NCI-H2171 (cell line): ENCODE measurements at regions not wholly inside any gene's neighbourhood (a gene's known extent, or its start where the extent isn't known, plus 50 kb on each side); places are given as distances from the start of the nearest gene placed in this dataset.

Experiments
- DNase-seq: peaks from one replicate; lab custom pipeline; 2025; lab: John Stamatoyannopoulos, UW

- no peak for DNase-seq
Observed at GRCh38 chr11:103668859-103669258, 367.6 kb upstream of the DDI1 start.

GRCh38 chr11:103671143-103671651 lies 365.2 kb upstream of the DDI1 start:
- no peak for DNase-seq

GRCh38 chr11:103673773-103674172 lies 362.7 kb upstream of the DDI1 start:
- DNase-seq = no peak

- DNase-seq = no peak
Observed at GRCh38 chr11:103676413-103676812, 360.0 kb upstream of the DDI1 start.

GRCh38 chr11:103680826-103681225 lies 355.6 kb upstream of the DDI1 start:
- no peak for DNase-seq

- DNase-seq = no peak
Observed at GRCh38 chr11:103681855-103682254, 354.6 kb upstream of the DDI1 start.

GRCh38 chr11:103682318-103683184 lies 353.9 kb upstream of the DDI1 start:
- no peak for DNase-seq

- no peak for DNase-seq
Observed at GRCh38 chr11:103683576-103683975, 352.9 kb upstream of the DDI1 start.

GRCh38 chr11:103688924-103689323 lies 347.5 kb upstream of the DDI1 start:
- DNase-seq = no peak

GRCh38 chr11:103690356-103690755 lies 346.1 kb upstream of the DDI1 start:
- no peak for DNase-seq

GRCh38 chr11:103696123-103696522 lies 340.3 kb upstream of the DDI1 start:
- DNase-seq = no peak

- DNase-seq = no peak
Observed at GRCh38 chr11:103699216-103699615, 337.2 kb upstream of the DDI1 start.

GRCh38 chr11:103699656-103700055 lies 336.8 kb upstream of the DDI1 start:
- DNase-seq = no peak

- DNase-seq = no peak
Observed at GRCh38 chr11:103700622-103701021, 335.8 kb upstream of the DDI1 start.

GRCh38 chr11:103703437-103703836 lies 333.0 kb upstream of the DDI1 start:
- no peak for DNase-seq

GRCh38 chr11:103703954-103704353 lies 332.5 kb upstream of the DDI1 start:
- no peak for DNase-seq

- no peak for DNase-seq
Observed at GRCh38 chr11:103705642-103706041, 330.8 kb upstream of the DDI1 start.

GRCh38 chr11:103709371-103709770 lies 327.1 kb upstream of the DDI1 start:
- DNase-seq = no peak

GRCh38 chr11:103714246-103714645 lies 322.2 kb upstream of the DDI1 start:
- DNase-seq = no peak

GRCh38 chr11:103716363-103716762 lies 320.1 kb upstream of the DDI1 start:
- no peak for DNase-seq

- DNase-seq = no peak
Observed at GRCh38 chr11:103727262-103727661, 309.2 kb upstream of the DDI1 start.

- DNase-seq = peak; percentile 29
Observed at GRCh38 chr11:103729617-103730016, 306.8 kb upstream of the DDI1 start.

- peak; percentile 51 for DNase-seq
Observed at GRCh38 chr11:103730131-103730940, 306.1 kb upstream of the DDI1 start.
